ENCODE measurements at regions not wholly inside any gene's neighbourhood (a gene's known extent, or its start where the extent isn't known, plus 50 kb on each side); places are given as distances from the start of the nearest gene placed in this dataset.

- Histone ChIP-seq H3K79me2 (ENCODE audit: insufficient read depth, low read length) (no peaks in the 10 kb centered on the region), H3K4me1 (ENCODE audit: control insufficient read depth in 1 of 2, insufficient read depth in 2 of 2, low read length in 2 of 2) (no peaks in the 10 kb centered on the region), H3K4me2 (ENCODE audit: low read length) (no peak overlapping the region), H2AFZ (ENCODE audit: low read depth, low read length, poor library complexity, severe bottlenecking) (no peak overlapping the region), H3K9me2 (ENCODE audit: insufficient read depth) (no peaks in the 10 kb centered on the region), H3K9ac (ENCODE audit: low read length) (no peak overlapping the region), H3K9me3 (ENCODE audit: control insufficient read depth in 1 of 2, insufficient read depth in 1 of 2, low read depth in 1 of 2, low read length in 2 of 2) (no peaks in the 10 kb centered on the region), H3K27me3 (ENCODE audit: insufficient read depth, low read length) (no peaks in the 10 kb centered on the region), H4K20me1 (ENCODE audit: insufficient read depth) (no peaks in the 10 kb centered on the region), H3K4me3 (replicated peaks in 1 of 2; ENCODE audit: low read depth in 1 of 2, low read length in 2 of 2) (no peak overlapping the region), H3K36me3 (ENCODE audit: control insufficient read depth in 1 of 2, insufficient read depth in 2 of 2, low read length in 2 of 2) (no peaks in the 10 kb centered on the region), H3K27ac (ENCODE audit: low read depth, low read length) (no peak overlapping the region)
- ChIA-PET POLR2A (no interaction called here), CTCF (no interaction called here), RAD21 (ENCODE audit: low non-redundant PET in 1 of 2, low total read pairs in 2 of 2, uncharacterized antibody in 2 of 2, unreplicated experiment in 2 of 2) (no interaction called here)
- intact Hi-C loops (cut with micrococcal nuclease) = no loop called here
- no peak for ATAC-seq
- no peak for DNase-seq (ENCODE audit: low read depth, low spot score)
- BruUV-seq (replicated peaks) = no TSS peak
- TF ChIP-seq ZFX (IDR thresholded peaks at IDR 0.05) (no peak), CTCF (IDR thresholded peaks at IDR 0.05 in 2 of 3, conservative IDR thresholded peaks at IDR 0.05 in 1 of 3; ENCODE audit: borderline replicate concordance in 1 of 3, insufficient read depth in 1 of 3, low read depth in 2 of 3, low read length in 2 of 3) (no peak), REST (IDR thresholded peaks at IDR 0.05; ENCODE audit: low read depth) (no peak), ELF1 (IDR thresholded peaks at IDR 0.05; ENCODE audit: borderline replicate concordance, low read depth) (no peak)
These were observed 95.8 kb upstream of the SPATA31C2 start for GRCh38 chr9:88234114-88234513.
